ENCODE measurements at regions not wholly inside any gene's neighbourhood (a gene's known extent, or its start where the extent isn't known, plus 50 kb on each side); places are given as distances from the start of the nearest gene placed in this dataset.
A peak's percentile ranks its signal among the peaks of the same experiment; 100 is the strongest.

- ATAC-seq, result no peak
- WGBS, 2 donors (ENCODE audit: low coverage in 1 of 2), result 79 to 87% methylated on average over 7 of the region's 7 CpGs
- no peaks in the 10 kb centered on the region for H3K36me3 ChIP-seq
- no peak overlapping the region for H3K4me3 ChIP-seq
- H3K4me1 ChIP-seq, result peaks cover 0 to 17% (median 4%) of the 10 kb centered on the region in 3 donors
- H3K9me3 ChIP-seq, result no peaks in the 10 kb centered on the region
- no peak for TF ChIP-seq CTCF (IDR thresholded peaks at IDR 0.05)
- H3K27ac ChIP-seq, result no peak overlapping the region
- no peaks in the 10 kb centered on the region for H3K27me3 ChIP-seq
These were observed 86.2 kb upstream of the ARHGAP29 start for GRCh38 chr1:94323311-94324177.

GRCh38 chr1:94322696-94323095, 85.3 kb upstream of the ARHGAP29 start:
- ATAC-seq, result no peak
- no peak overlapping the region for H3K4me3 ChIP-seq
- no peaks in the 10 kb centered on the region for H3K36me3 ChIP-seq
- 71% methylated on average over 5 of the region's 5 CpGs; no CpG with 5 or more reads in 1 of the 2 donors for WGBS, 2 donors (ENCODE audit: low coverage in 1 of 2)
- H3K4me1 ChIP-seq, result peaks cover 0 to 17% (median 4%) of the 10 kb centered on the region in 3 donors
- H3K27me3 ChIP-seq, result no peaks in the 10 kb centered on the region
- no peak for TF ChIP-seq EP300 (IDR thresholded peaks at IDR 0.05)
- TF ChIP-seq CTCF (IDR thresholded peaks at IDR 0.05), result no peak
- TF ChIP-seq POLR2A (IDR thresholded peaks at IDR 0.05), result no peak
- no peak for TF ChIP-seq POLR2AphosphoS5 (IDR thresholded peaks at IDR 0.05)
- no peak overlapping the region for H3K27ac ChIP-seq
- no peaks in the 10 kb centered on the region for H3K9me3 ChIP-seq

GRCh38 chr1:94321662-94322061, 84.3 kb upstream of the ARHGAP29 start:
- Histone ChIP-seq H3K4me3 (no peak overlapping the region), H3K36me3 (no peaks in the 10 kb centered on the region), H3K27ac (no peak overlapping the region), H3K9me3 (no peaks in the 10 kb centered on the region), H3K4me1 (peaks cover 0 to 7% (median 2%) of the 10 kb centered on the region in 3 donors), H3K27me3 (no peaks in the 10 kb centered on the region)
- WGBS, 2 donors (ENCODE audit: low coverage in 1 of 2), result 92 to 98% methylated on average over 3 of the region's 3 CpGs
- TF ChIP-seq CTCF (IDR thresholded peaks at IDR 0.05), result no peak
- no peak for TF ChIP-seq EP300 (IDR thresholded peaks at IDR 0.05)
- TF ChIP-seq POLR2A (IDR thresholded peaks at IDR 0.05), result no peak
- TF ChIP-seq POLR2AphosphoS5 (IDR thresholded peaks at IDR 0.05), result no peak
- ATAC-seq, result no peak

GRCh38 chr1:94319319-94320102, 82.1 kb upstream of the ARHGAP29 start:
- Histone ChIP-seq H3K27me3 (no peaks in the 10 kb centered on the region), H3K9me3 (no peaks in the 10 kb centered on the region), H3K4me3 (no peak overlapping the region), H3K27ac (peak overlapping the region in 1 of 4 donors; percentile 9), H3K36me3 (no peaks in the 10 kb centered on the region), H3K4me1 (no peaks in the 10 kb centered on the region)
- TF ChIP-seq POLR2AphosphoS5 (IDR thresholded peaks at IDR 0.05) (no peak), EP300 (IDR thresholded peaks at IDR 0.05) (no peak), POLR2A (IDR thresholded peaks at IDR 0.05) (no peak)
- no peak for ATAC-seq
- WGBS, 2 donors (ENCODE audit: low coverage in 1 of 2), result 61 to 69% methylated on average over 6 to 8 of the region's 8 CpGs

GRCh38 chr1:94318505-94319030, 81.2 kb upstream of the ARHGAP29 start:
- H3K4me1 ChIP-seq, result no peaks in the 10 kb centered on the region
- H3K9me3 ChIP-seq, result no peaks in the 10 kb centered on the region
- no peak for ATAC-seq
- no peaks in the 10 kb centered on the region for H3K27me3 ChIP-seq
- H3K4me3 ChIP-seq, result no peak overlapping the region
- TF ChIP-seq EP300 (IDR thresholded peaks at IDR 0.05), result no peak
- no peak for TF ChIP-seq CTCF (IDR thresholded peaks at IDR 0.05)
- 94 to 100% methylated on average over 2 to 6 of the region's 6 CpGs for WGBS, 2 donors (ENCODE audit: low coverage in 1 of 2)
- no peaks in the 10 kb centered on the region for H3K36me3 ChIP-seq
- no peak overlapping the region for H3K27ac ChIP-seq

Data from gastroesophageal sphincter (tissue), 4 donors.